Stimulated activated naive CD4-positive, alpha-beta T cell (primary cell): ENCODE measurements at regions not wholly inside any gene's neighbourhood (a gene's known extent, or its start where the extent isn't known, plus 50 kb on each side); places are given as distances from the start of the nearest gene placed in this dataset.
"Not testable (repeated sequence)": the region's sequence is repeated elsewhere in the genome, so short reads cannot be mapped to it uniquely, and the experiment has no call there.

Source experiments
- DNase-seq, 6 experiments: peaks; one replicate each; lab custom pipeline; 2025; lab: John Stamatoyannopoulos, UW

DNA sequence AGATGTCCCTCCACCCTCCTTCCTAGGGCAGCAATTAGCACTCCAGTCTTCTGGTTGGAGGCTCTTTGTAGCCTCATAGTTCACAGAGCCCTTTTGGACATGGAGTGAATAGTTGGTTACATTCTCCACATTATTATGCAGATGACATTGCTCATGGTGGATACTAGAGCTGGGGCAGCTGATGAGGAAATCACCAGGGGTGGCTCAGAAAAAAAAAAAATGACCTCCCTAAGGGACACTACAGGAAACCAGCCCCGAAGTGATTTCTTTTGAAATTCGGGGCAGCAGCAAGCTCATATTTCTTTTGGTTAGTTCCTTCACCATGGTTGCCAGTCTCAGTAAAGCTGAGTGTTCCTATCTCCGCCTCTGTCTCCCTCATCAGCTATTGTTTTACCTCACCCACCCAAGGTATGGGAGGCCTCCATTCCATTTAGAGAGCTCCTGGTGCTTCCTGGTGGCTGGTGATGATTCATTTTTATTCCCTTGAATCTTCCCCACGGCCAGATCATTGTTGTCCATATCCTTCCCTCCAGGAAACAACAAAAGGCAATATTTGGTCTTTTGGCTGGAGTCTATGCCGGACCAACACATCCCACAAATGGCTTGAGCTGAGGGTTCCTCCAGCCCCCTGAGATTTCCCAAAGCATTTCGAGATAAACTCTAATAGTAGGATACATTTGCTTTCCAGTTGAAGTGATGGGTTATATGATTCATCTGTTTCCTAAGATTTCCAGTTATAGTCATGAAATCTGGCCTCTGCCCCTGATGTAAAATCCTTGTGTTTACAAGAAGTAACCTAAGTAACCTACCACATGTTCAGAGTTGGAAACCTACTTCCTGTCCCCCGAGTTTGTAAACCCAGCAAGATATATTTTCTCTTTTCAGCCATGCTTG, 56.2 kb upstream of the NID2 start:
- DNase-seq, result no peak

DNA sequence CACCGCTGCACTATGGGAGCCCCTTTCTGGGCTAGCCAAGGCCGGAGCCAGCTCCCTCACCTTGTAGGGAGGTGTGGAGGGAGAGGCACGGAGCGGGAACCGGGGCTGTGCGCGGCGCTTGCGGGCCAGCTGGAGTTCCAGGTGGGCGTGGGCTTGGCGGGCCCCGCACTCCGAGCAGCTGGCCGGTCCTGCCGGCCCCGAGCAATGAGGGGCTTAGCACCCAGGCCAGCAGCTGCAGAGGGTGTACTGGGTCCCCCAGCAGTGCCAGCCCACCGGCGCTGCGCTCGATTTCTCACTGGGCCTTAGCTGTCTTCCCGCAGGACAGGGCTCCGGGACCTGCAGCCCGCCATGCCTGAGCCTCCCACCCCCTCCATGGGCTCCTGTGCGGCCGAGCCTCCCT, 53.3 kb upstream of the NID2 start:
- not testable (repeated sequence) for DNase-seq

DNA sequence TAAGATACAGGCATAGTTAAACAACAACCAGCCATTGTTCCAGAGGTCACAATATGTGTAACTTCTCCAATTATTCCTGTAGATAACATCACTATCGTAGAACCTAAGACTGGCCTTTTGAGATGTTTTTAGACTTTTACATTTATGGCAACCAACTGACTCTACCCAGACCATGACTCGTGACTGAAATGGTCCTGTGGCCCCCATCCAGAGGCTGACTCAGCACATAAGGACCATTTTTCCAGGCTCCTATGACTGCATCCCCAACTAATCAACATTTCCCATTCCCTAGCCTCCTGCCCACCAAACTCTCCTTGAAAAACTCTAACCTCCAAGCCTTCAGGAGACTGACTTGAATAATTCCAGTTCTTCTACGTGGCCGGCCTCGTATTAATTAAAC, 52.6 kb upstream of the NID2 start:
- DNase-seq, result no peak

DNA sequence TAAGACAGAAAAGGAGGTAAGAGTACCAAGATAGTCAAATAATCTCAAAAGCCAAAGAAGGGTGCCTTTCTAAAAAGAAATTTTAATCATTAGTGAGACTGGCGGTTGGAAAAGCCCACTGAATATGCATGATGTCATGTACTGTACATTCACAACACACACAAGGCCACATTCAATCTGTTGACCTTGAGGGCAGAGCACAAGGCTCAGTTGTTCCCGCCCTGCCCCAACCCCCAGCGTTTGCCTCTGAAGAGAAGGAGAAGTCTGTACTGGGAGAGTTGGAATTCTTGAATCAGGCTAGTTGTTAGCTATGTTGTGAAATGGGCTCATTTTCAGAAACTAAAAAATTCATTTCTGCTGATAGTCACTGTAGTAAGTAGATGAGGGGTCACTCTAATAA, 50.2 kb upstream of the NID2 start:
- DNase-seq, result no peak
